Lower lobe of right lung (tissue), 2 donors: ENCODE measurements at regions not wholly inside any gene's neighbourhood (a gene's known extent, or its start where the extent isn't known, plus 50 kb on each side); places are given as distances from the start of the nearest gene placed in this dataset.

Source experiments
- ATAC-seq, 2 donors: fragments of 200-7000 bp; cut with Tn5 transposase; one replicate each; pipeline ENCODE4 v1.9.1; 2020 to 2022; ENCODE audit warnings: mild to moderate bottlenecking in 2 of 2, moderate library complexity in 2 of 2
- DNase-seq: peaks from one replicate; pipeline ENCODE4 v3.0.0-alpha.2; 2020
- H3K27ac ChIP-seq: fragments of 200-600 bp; one replicate; pipeline ENCODE4 v1.8.0; 2022
- H3K27me3 ChIP-seq: fragments of 200-600 bp; one replicate; pipeline ENCODE4 v1.8.0; 2022; ENCODE audit warnings: low read depth
- H3K36me3 ChIP-seq: fragments of 200-600 bp; one replicate; pipeline ENCODE4 v1.8.0; 2022; ENCODE audit warnings: mild to moderate bottlenecking
- H3K4me1 ChIP-seq: fragments of 200-600 bp; one replicate; pipeline ENCODE4 v1.8.0; 2022
- H3K4me3 ChIP-seq: fragments of 200-600 bp; one replicate; pipeline ENCODE4 v1.8.0; 2022; ENCODE audit warnings: mild to moderate bottlenecking
- H3K9me3 ChIP-seq: fragments of 200-600 bp; one replicate; pipeline ENCODE4 v1.8.0; 2022
- intact Hi-C: fragments of 100-400 bp; cut with DNase I; formaldehyde crosslinking; loops from one replicate; pipeline ENCODE4 v1.11.0; 2022
- TF ChIP-seq, protein P1 (sequence below): fragments of 200-600 bp; IDR thresholded peaks from one replicate; pipeline ENCODE4 v1.8.0; 2022; ENCODE audit warnings: antibody characterized with exemption, mild to moderate bottlenecking
- donor health status: DM: no; HTN: yes; CAD: no; lungs with severe emphysema.

DNA sequence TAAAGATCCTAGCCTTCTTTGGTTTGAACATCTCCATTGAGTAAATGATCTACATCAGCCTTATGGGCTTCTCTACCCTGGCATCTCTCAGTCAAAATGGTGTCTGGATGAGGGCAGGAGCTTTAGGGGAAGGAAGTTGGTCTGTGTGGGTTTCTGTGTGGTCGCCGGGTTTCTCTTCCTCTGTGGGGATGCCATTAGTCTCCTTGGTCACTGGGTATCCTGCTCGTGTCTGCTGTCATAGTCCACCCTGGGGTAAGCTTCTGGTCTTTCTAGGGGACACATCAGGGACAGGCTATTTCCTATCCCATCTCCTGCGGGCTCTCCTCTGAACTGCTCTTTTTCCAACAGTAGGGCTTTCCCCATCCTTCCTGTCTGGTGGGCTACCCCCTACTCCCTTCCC is 150.3 kb upstream of the NPY start:
- Histone ChIP-seq H3K27me3 (no peaks in the 10 kb centered on the region), H3K4me3 (no peak overlapping the region)
- no peak for DNase-seq

DNA sequence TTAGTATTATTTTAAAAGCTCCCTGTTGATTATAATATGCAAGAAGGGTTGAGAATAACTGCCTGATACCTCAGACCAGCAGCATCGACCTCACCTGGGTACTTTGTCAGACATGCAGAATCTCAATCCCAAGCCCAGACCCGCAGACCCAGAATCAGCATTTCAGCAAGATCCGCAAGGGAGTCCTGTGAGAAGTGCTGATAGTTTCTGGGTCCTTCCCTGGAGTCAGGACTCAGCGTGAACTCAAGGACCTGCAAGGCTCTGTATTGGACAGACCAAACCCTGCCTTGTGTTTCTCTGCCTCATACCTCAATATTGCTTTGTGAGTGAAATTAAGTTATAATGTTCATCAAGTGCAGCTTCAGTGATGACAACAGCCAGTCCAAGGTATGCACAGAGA is 149.5 kb upstream of the NPY start:
- no peak overlapping the region for H3K27ac ChIP-seq
- intact Hi-C loops: no loop called here
- DNase-seq: no peak

More for the DNA sequence above, 150.3 kb upstream of the NPY start:
- TF ChIP-seq, protein P1, sequence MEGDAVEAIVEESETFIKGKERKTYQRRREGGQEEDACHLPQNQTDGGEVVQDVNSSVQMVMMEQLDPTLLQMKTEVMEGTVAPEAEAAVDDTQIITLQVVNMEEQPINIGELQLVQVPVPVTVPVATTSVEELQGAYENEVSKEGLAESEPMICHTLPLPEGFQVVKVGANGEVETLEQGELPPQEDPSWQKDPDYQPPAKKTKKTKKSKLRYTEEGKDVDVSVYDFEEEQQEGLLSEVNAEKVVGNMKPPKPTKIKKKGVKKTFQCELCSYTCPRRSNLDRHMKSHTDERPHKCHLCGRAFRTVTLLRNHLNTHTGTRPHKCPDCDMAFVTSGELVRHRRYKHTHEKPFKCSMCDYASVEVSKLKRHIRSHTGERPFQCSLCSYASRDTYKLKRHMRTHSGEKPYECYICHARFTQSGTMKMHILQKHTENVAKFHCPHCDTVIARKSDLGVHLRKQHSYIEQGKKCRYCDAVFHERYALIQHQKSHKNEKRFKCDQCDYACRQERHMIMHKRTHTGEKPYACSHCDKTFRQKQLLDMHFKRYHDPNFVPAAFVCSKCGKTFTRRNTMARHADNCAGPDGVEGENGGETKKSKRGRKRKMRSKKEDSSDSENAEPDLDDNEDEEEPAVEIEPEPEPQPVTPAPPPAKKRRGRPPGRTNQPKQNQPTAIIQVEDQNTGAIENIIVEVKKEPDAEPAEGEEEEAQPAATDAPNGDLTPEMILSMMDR: no peak
- no peak for ATAC-seq
- Histone ChIP-seq H3K27ac (no peak overlapping the region), H3K4me1 (no peaks in the 10 kb centered on the region), H3K36me3 (no peaks in the 10 kb centered on the region), H3K9me3 (no peaks in the 10 kb centered on the region)
- intact Hi-C loops: no loop called here

DNA sequence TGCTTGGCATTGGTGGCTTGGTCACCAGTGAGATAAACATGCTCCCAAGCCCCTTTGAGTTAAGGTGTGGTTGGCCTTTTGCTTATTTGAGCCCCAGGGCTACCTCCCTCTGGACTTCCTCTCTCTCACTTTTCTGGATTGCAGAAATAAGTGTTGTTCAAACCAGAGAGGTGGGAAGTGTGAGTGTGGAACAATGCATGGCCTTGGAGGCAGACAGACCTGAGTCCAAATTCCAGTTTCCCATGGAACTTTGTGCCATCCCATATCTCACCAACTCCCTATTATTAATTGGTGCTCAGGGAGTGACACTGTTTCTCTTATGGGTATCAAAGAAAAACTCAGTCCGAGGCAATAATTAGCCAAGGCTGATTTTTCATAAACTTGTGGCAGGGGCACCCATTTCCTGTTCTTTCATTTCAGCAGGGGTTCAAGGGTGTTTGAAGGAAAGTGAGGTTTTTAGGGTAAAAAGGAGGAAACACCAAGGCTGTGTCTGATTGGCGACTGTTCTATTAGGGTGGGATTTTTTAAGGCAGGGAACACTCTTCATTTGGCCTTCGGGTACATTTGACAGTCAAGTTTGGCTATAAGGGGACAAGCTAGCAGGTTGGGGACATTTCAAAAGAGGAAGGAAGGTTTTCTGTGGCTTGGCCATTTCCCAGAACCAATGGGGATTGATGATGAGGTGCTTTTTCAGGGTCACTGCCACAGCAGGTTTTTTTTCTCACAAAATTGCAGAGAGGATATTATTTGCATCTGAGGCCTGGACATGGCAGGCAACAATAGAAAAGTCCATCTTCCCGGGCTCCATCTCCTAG is 148.8 kb upstream of the NPY start:
- Histone ChIP-seq H3K27ac (no peak overlapping the region), H3K36me3 (no peaks in the 10 kb centered on the region), H3K4me3 (no peak overlapping the region), H3K9me3 (no peaks in the 10 kb centered on the region), H3K4me1 (no peaks in the 10 kb centered on the region), H3K27me3 (no peaks in the 10 kb centered on the region)
- intact Hi-C loops: no loop called here
- ATAC-seq (no peak), DNase-seq (no peak)
- TF ChIP-seq, protein P1: no peak

More for the DNA sequence above, 149.5 kb upstream of the NPY start:
- TF ChIP-seq, protein P1: no peak
- Histone ChIP-seq H3K36me3 (no peaks in the 10 kb centered on the region), H3K9me3 (no peaks in the 10 kb centered on the region), H3K4me1 (no peaks in the 10 kb centered on the region), H3K4me3 (no peak overlapping the region), H3K27me3 (no peaks in the 10 kb centered on the region)
- ATAC-seq: no peak

DNA sequence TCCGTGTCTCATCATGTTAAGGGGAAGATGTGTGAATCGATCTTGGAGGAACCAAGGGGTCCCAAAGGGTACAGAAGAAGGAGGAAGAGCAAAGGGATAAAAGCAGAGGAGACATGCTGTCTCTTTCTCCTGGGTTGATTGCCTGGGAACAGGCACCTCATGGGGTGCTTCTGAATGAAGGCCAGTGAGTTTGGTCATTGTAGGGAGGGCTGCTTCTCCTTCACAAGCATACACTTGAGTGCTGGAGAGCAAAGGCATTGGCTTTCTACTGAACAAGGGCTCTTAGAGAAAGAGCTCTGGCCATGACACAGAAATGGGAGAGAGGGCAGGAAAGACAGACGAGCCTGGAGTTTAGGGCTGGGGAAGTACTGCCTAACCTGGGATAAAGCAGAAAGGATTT is 146.7 kb upstream of the NPY start:
- ATAC-seq: no peak
- intact Hi-C loops: no loop called here

DNA sequence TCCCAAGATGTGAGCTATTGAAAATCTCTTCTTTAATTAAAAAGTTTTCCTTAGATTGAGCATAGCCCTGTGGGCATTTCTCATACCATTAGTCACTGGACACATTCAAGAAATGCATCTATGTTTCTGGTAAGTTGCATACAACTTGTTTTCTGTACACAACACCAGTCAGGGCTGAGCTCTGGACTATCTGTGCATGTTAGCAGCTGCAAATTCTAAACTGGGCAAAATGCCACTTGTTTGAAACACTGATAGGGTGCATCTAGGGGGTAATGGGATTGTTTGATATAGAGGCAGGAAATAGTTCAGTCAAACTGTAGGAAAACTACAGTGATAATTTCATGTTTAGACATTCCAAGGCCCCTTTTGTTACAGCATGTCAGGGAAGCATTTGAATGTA is 145.6 kb upstream of the NPY start:
- TF ChIP-seq, protein P1: no peak

More for the DNA sequence above, 146.7 kb upstream of the NPY start:
- no peak overlapping the region for H3K27ac ChIP-seq
- TF ChIP-seq, protein P1: no peak
- H3K4me3 ChIP-seq: no peak overlapping the region
- no peaks in the 10 kb centered on the region for H3K27me3 ChIP-seq
- no peaks in the 10 kb centered on the region for H3K36me3 ChIP-seq
- H3K4me1 ChIP-seq: no peaks in the 10 kb centered on the region
- no peaks in the 10 kb centered on the region for H3K9me3 ChIP-seq
- no peak for DNase-seq

More for the DNA sequence above, 145.6 kb upstream of the NPY start:
- no peaks in the 10 kb centered on the region for H3K27me3 ChIP-seq
- ATAC-seq: no peak
- no peaks in the 10 kb centered on the region for H3K36me3 ChIP-seq
- no peak overlapping the region for H3K27ac ChIP-seq
- H3K9me3 ChIP-seq: no peaks in the 10 kb centered on the region
- no peaks in the 10 kb centered on the region for H3K4me1 ChIP-seq
- intact Hi-C loops: no loop called here
- H3K4me3 ChIP-seq: no peak overlapping the region
- DNase-seq: no peak
